SK-N-SH (cell line): ENCODE measurements at regions not wholly inside any gene's neighbourhood (a gene's known extent, or its start where the extent isn't known, plus 50 kb on each side); places are given as distances from the start of the nearest gene placed in this dataset.

Experiments
- CTCF ChIA-PET: fragments of 300-600, 350-600 bp; formaldehyde crosslinking; extraction: SDS; loops from one replicate; lab custom pipeline; 2021; lab: Yijun Ruan, JAX
- POLR2A ChIA-PET: fragments of 350-600 bp; sonication (Branson Sonifier 250); formaldehyde crosslinking; extraction: SDS; loops from one replicate; lab custom pipeline; 2020; ENCODE audit warnings: antibody characterized with exemption, inconsistent platforms; lab: Yijun Ruan, JAX
- DNase-seq: peaks from one replicate; pipeline ENCODE4 v3.0.0; 2012
- H2AFZ ChIP-seq: fragments of 200-600 bp; sonication (generic); 2 replicates; pipeline ENCODE4 v1.8.1; 2016; ENCODE audit warnings: antibody characterized with exemption, mild to moderate bottlenecking, low read depth
- H3F3A ChIP-seq: fragments of 200-600 bp; sonication (generic); replicated peaks from 2 replicates; pipeline ENCODE3; 2016; ENCODE audit warnings: antibody characterized with exemption, mild to moderate bottlenecking; ENCODE audit not compliant: insufficient read depth
- H3K27ac ChIP-seq, 2 experiments: fragments of 200-500 bp in 1 of 2; fragments of 200-600 bp in 1 of 2; sonication (Bioruptor generic) in 1 of 2; sonication (generic), shearing (Covaris generic) in 1 of 2; 2 replicates each; pipeline versions ENCODE4 v1.5.1 to v1.6.1; 2014 to 2016; ENCODE audit warnings: low read depth in 2 of 2, inconsistent platforms in 1 of 2, low read length in 1 of 2, mild to moderate bottlenecking in 1 of 2, mixed read lengths in 1 of 2
- H3K27me3 ChIP-seq: fragments of 200-600 bp; sonication (generic), shearing (Covaris generic); 2 replicates; pipeline ENCODE4 v1.6.1; 2016; ENCODE audit warnings: mixed run types; ENCODE audit not compliant: insufficient read depth
- H3K36me3 ChIP-seq, 2 experiments: fragments of 200-500 bp in 1 of 2; fragments of 200-600 bp in 1 of 2; sonication (Bioruptor generic) in 1 of 2; sonication (generic) in 1 of 2; replicated peaks in 1 of 2; 2 replicates each; pipeline versions ENCODE3 to v1.5.1; 2014 to 2016; ENCODE audit warnings: low read length in 1 of 2, mild to moderate bottlenecking in 1 of 2; ENCODE audit not compliant: insufficient read depth in 2 of 2, control insufficient read depth in 1 of 2
- H3K4me1 ChIP-seq, 2 experiments: fragments of 200-500 bp in 1 of 2; fragments of 200-600 bp in 1 of 2; sonication (Bioruptor generic) in 1 of 2; sonication (generic), shearing (Covaris generic) in 1 of 2; 2 replicates each; pipeline versions ENCODE4 v1.5.1 to v1.6.1; 2014 to 2016; ENCODE audit warnings: low read depth in 1 of 2, low read length in 1 of 2, mixed run types in 1 of 2; ENCODE audit not compliant: insufficient read depth in 2 of 2, control insufficient read depth in 1 of 2
- H3K4me2 ChIP-seq: fragments of 200-600 bp; sonication (generic), shearing (Covaris generic); 2 replicates; pipeline ENCODE4 v1.6.1; 2017; ENCODE audit warnings: mixed run types
- H3K4me3 ChIP-seq, 2 experiments: fragments of 200-500 bp in 1 of 2; fragments of 200-600 bp in 1 of 2; sonication (Bioruptor generic) in 1 of 2; sonication (generic), shearing (Covaris generic) in 1 of 2; 2 replicates each; pipeline versions ENCODE4 v1.5.1 to v1.8.1; 2014 to 2016; ENCODE audit warnings: low read depth in 2 of 2, inconsistent platforms in 1 of 2, low read length in 1 of 2, mild to moderate bottlenecking in 1 of 2, mixed read lengths in 1 of 2, moderate library complexity in 1 of 2
- H3K79me2 ChIP-seq: fragments of 200-600 bp; sonication (generic); 2 replicates; pipeline ENCODE4 v1.8.1; 2017; ENCODE audit warnings: mild to moderate bottlenecking; ENCODE audit not compliant: insufficient read depth
- H3K9ac ChIP-seq: fragments of 200-600 bp; sonication (generic); 2 replicates; pipeline ENCODE4 v1.6.1; 2017; ENCODE audit warnings: mixed run types
- H3K9me2 ChIP-seq: fragments of 200-600 bp; sonication (generic); 2 replicates; pipeline ENCODE4 v1.6.1; 2017; ENCODE audit warnings: mixed run types
- H3K9me3 ChIP-seq: fragments of 200-600 bp; sonication (generic); 2 replicates; pipeline ENCODE4 v1.6.1; 2017; ENCODE audit warnings: mixed run types, mild to moderate bottlenecking, moderate library complexity
- H4K20me1 ChIP-seq: fragments of 200-600 bp; sonication (generic); 2 replicates; pipeline ENCODE4 v1.6.1; 2017; ENCODE audit warnings: mild to moderate bottlenecking, mixed run types; ENCODE audit not compliant: insufficient read depth
- CHD2 ChIP-seq: fragments of 150-350 bp; IDR thresholded peaks from 2 replicates; pipeline ENCODE4 v1.6.1; 2018; ENCODE audit warnings: low read length; ENCODE audit not compliant: partially characterized antibody
- CTCF ChIP-seq: fragments of 200-600 bp; sonication (generic); IDR thresholded peaks from 2 replicates; pipeline ENCODE4 v1.6.1; 2017; ENCODE audit warnings: antibody characterized with exemption, mild to moderate bottlenecking, moderate library complexity
- ELF1 ChIP-seq: IDR thresholded peaks from 2 replicates; pipeline ENCODE4 v1.4.0; 2012
- FOXJ3 ChIP-seq: sonication (generic); formaldehyde crosslinking; IDR thresholded peaks from 2 replicates; pipeline ENCODE4 v1.5.1; 2020; ENCODE audit warnings: mild to moderate bottlenecking, missing genetic modification reagents
- FOXM1 ChIP-seq: IDR thresholded peaks from 2 replicates; pipeline ENCODE4 v1.4.0; 2012; ENCODE audit warnings: low read depth, mild to moderate bottlenecking
- GABPA ChIP-seq: IDR thresholded peaks from 2 replicates; pipeline ENCODE4 v1.4.0; 2012; ENCODE audit warnings: low read depth, mild to moderate bottlenecking
- MEF2A ChIP-seq: IDR thresholded peaks from 2 replicates; pipeline ENCODE4 v1.4.0; 2012; ENCODE audit warnings: low read depth, borderline replicate concordance
- MXI1 ChIP-seq: IDR thresholded peaks from 2 replicates; pipeline ENCODE4 v1.6.1; 2012; ENCODE audit warnings: mild to moderate bottlenecking, low read depth, low read length, improper control_type of control experiment
- POLR2AphosphoS5 ChIP-seq: IDR thresholded peaks from 2 replicates; pipeline ENCODE4 v1.6.1; 2012; ENCODE audit warnings: low read depth, low read length
- RCOR1 ChIP-seq: fragments of 150-350 bp; IDR thresholded peaks from 2 replicates; pipeline ENCODE4 v1.6.1; 2017; ENCODE audit warnings: antibody characterized with exemption, low read length
- REST ChIP-seq: IDR thresholded peaks from 2 replicates; pipeline ENCODE4 v1.6.1; 2012; ENCODE audit warnings: mild to moderate bottlenecking, low read depth, low read length, moderate library complexity
- RXRA ChIP-seq: IDR thresholded peaks from 2 replicates; pipeline ENCODE4 v1.4.0; 2012; ENCODE audit warnings: low read depth, mild to moderate bottlenecking, borderline replicate concordance
- SIN3A ChIP-seq: IDR thresholded peaks from 2 replicates; pipeline ENCODE4 v1.6.1; 2012; ENCODE audit warnings: low read depth, mild to moderate bottlenecking, low read length, moderate library complexity, borderline replicate concordance
- TAF1 ChIP-seq: IDR thresholded peaks from 2 replicates; pipeline ENCODE4 v1.6.1; 2012; ENCODE audit warnings: low read depth, mild to moderate bottlenecking, low read length, moderate library complexity, borderline replicate concordance
- TEAD4 ChIP-seq: IDR thresholded peaks from 2 replicates; pipeline ENCODE4 v1.4.0; 2012; ENCODE audit warnings: mild to moderate bottlenecking, borderline replicate concordance; ENCODE audit not compliant: insufficient read depth
- USF2 ChIP-seq: fragments of 150-350 bp; IDR thresholded peaks from 2 replicates; pipeline ENCODE4 v1.6.1; 2017; ENCODE audit warnings: antibody characterized with exemption, low read length, low read depth, borderline replicate concordance
- YY1 ChIP-seq: IDR thresholded peaks from 2 replicates; pipeline ENCODE4 v1.4.0; 2012; ENCODE audit warnings: low read depth, mild to moderate bottlenecking
- ZBTB33 ChIP-seq: IDR thresholded peaks from 2 replicates; pipeline ENCODE4 v1.4.0; 2012; ENCODE audit warnings: low read depth, borderline replicate concordance
- WGBS: methylation state at CpG from one replicate; pipeline ENCODE4 v1.1.6; 2017; ENCODE audit warnings: low lambda C conversion rate; 5-methylcytosine and 5-hydroxymethylcytosine counted together

- TF ChIP-seq REST (no peak), ELF1 (no peak), SIN3A (no peak), MEF2A (no peak), CTCF (no peak), MXI1 (no peak), TAF1 (no peak)
These were observed 208.1 kb downstream of the COPRS start (continued) for GRCh38 chr17:31650756-31651520.

GRCh38 chr17:31649302-31649701, 209.7 kb downstream of the COPRS start:
- Histone ChIP-seq H3K9me2 (no peaks in the 10 kb centered on the region), H3K4me2 (no peak overlapping the region), H3F3A (no peaks in the 10 kb centered on the region), H3K27me3 (no peaks in the 10 kb centered on the region), H3K4me3 (no peak overlapping the region), H4K20me1 (no peaks in the 10 kb centered on the region), H2AFZ (no peak overlapping the region), H3K9me3 (no peaks in the 10 kb centered on the region), H3K9ac (no peak overlapping the region), H3K79me2 (no peaks in the 10 kb centered on the region), H3K27ac (no peak overlapping the region), H3K4me1 (no peaks in the 10 kb centered on the region), H3K36me3 (no peaks in the 10 kb centered on the region)
- ChIA-PET CTCF (no interaction called here), POLR2A (no interaction called here)
- WGBS = 71% methylated on average over 2 of the region's 3 CpGs
- no peak for DNase-seq
- TF ChIP-seq USF2 = no peak
- no peak for TF ChIP-seq ZBTB33
- no peak for TF ChIP-seq GABPA
- TF ChIP-seq POLR2AphosphoS5 = no peak
- TF ChIP-seq MXI1 = no peak
- TF ChIP-seq TEAD4 = no peak
- TF ChIP-seq CTCF = no peak
- no peak for TF ChIP-seq FOXJ3 (CRISPR knock-in tag)
- TF ChIP-seq YY1 = no peak
- TF ChIP-seq SIN3A = no peak
- no peak for TF ChIP-seq RXRA
- no peak for TF ChIP-seq CHD2
- TF ChIP-seq RCOR1 = no peak
- no peak for TF ChIP-seq FOXM1
